ENCODE measurements at regions not wholly inside any gene's neighbourhood (a gene's known extent, or its start where the extent isn't known, plus 50 kb on each side); places are given as distances from the start of the nearest gene placed in this dataset.
"Not testable (repeated sequence)": the region's sequence is repeated elsewhere in the genome, so short reads cannot be mapped to it uniquely, and the experiment has no call there.

- no peak for DNase-seq (ENCODE audit: low spot score)
These were observed 398.4 kb downstream of the DAD1 start for GRCh38 chr14:22190411-22191191.

- no peak for DNase-seq (ENCODE audit: low spot score)
These were observed 399.1 kb downstream of the DAD1 start for GRCh38 chr14:22189881-22190280.

- no peak for DNase-seq (ENCODE audit: low spot score)
These were observed 400.7 kb downstream of the DAD1 start for GRCh38 chr14:22188318-22188717.

GRCh38 chr14:22185789-22186188 is 403.2 kb downstream of the DAD1 start:
- no peak for DNase-seq (ENCODE audit: low spot score)

- DNase-seq (ENCODE audit: low spot score), result no peak
These were observed 403.8 kb downstream of the DAD1 start for GRCh38 chr14:22185191-22185590.

- DNase-seq (ENCODE audit: low spot score), result no peak
These were observed 404.2 kb downstream of the DAD1 start for GRCh38 chr14:22184830-22185168.

GRCh38 chr14:22184157-22184829 is 404.7 kb downstream of the DAD1 start:
- no peak for DNase-seq (ENCODE audit: low spot score)

- DNase-seq (ENCODE audit: low spot score), result no peak
These were observed 409.0 kb downstream of the DAD1 start for GRCh38 chr14:22180045-22180444.

GRCh38 chr14:22179190-22179589 is 409.8 kb downstream of the DAD1 start:
- DNase-seq (ENCODE audit: low spot score), result no peak

GRCh38 chr14:22178333-22178839 is 410.6 kb downstream of the DAD1 start:
- DNase-seq (ENCODE audit: low spot score), result no peak

- no peak for DNase-seq (ENCODE audit: low spot score)
These were observed 411.2 kb downstream of the DAD1 start for GRCh38 chr14:22177870-22178269.

GRCh38 chr14:22176957-22177356 is 412.1 kb downstream of the DAD1 start:
- DNase-seq (ENCODE audit: low spot score), result no peak

GRCh38 chr14:22175278-22175558 is 413.8 kb downstream of the DAD1 start:
- DNase-seq (ENCODE audit: low spot score), result not testable (repeated sequence)

- no peak for DNase-seq (ENCODE audit: low spot score)
These were observed 414.4 kb downstream of the DAD1 start for GRCh38 chr14:22174412-22175277.

- DNase-seq (ENCODE audit: low spot score), result no peak
These were observed 420.7 kb downstream of the DAD1 start for GRCh38 chr14:22168092-22168955.

GRCh38 chr14:22164616-22165015 is 424.4 kb downstream of the DAD1 start:
- no peak for DNase-seq (ENCODE audit: low spot score)

- DNase-seq (ENCODE audit: low spot score), result no peak
These were observed 426.0 kb downstream of the DAD1 start for GRCh38 chr14:22163051-22163450.

- DNase-seq (ENCODE audit: low spot score), result no peak
These were observed 429.1 kb downstream of the DAD1 start for GRCh38 chr14:22159957-22160356.

GRCh38 chr14:22159099-22159498 is 429.9 kb downstream of the DAD1 start:
- DNase-seq (ENCODE audit: low spot score), result no peak

- DNase-seq (ENCODE audit: low spot score), result no peak
These were observed 430.5 kb downstream of the DAD1 start for GRCh38 chr14:22158560-22158959.

- no peak for DNase-seq (ENCODE audit: low spot score)
These were observed 433.5 kb downstream of the DAD1 start for GRCh38 chr14:22155571-22155970.

GRCh38 chr14:22152903-22153302 is 436.1 kb downstream of the DAD1 start:
- no peak for DNase-seq (ENCODE audit: low spot score)

All from COLO829 (cell line).